ENCODE measurements at regions not wholly inside any gene's neighbourhood (a gene's known extent, or its start where the extent isn't known, plus 50 kb on each side); places are given as distances from the start of the nearest gene placed in this dataset.
"Not testable (repeated sequence)": the region's sequence is repeated elsewhere in the genome, so short reads cannot be mapped to it uniquely, and the experiment has no call there.

GRCh38 chr16:7278636-7279035 lies 54.0 kb upstream of the RBFOX1 start:
- DNase-seq, result no peak

- DNase-seq, result no peak
Observed at GRCh38 chr16:7272567-7273158, 60.0 kb upstream of the RBFOX1 start.

- DNase-seq, result peak; percentile 1
Observed at GRCh38 chr16:7271486-7271885, 61.2 kb upstream of the RBFOX1 start.

GRCh38 chr16:7270823-7271222 lies 61.8 kb upstream of the RBFOX1 start:
- DNase-seq, result no peak

GRCh38 chr16:7270006-7270405 lies 62.6 kb upstream of the RBFOX1 start:
- no peak for DNase-seq

GRCh38 chr16:7268182-7268581 lies 64.5 kb upstream of the RBFOX1 start:
- peak; percentile 24 for DNase-seq

GRCh38 chr16:7257016-7257415 lies 75.6 kb upstream of the RBFOX1 start:
- no peak for DNase-seq

- DNase-seq, result no peak
Observed at GRCh38 chr16:7246578-7246977, 86.1 kb upstream of the RBFOX1 start.

GRCh38 chr16:7239547-7239946 lies 93.1 kb upstream of the RBFOX1 start:
- DNase-seq, result no peak

GRCh38 chr16:7236824-7237410 lies 95.7 kb upstream of the RBFOX1 start:
- no peak for DNase-seq

GRCh38 chr16:7233975-7234374 lies 98.7 kb upstream of the RBFOX1 start:
- DNase-seq, result no peak

- DNase-seq, result no peak
Observed at GRCh38 chr16:7231762-7232161, 100.9 kb upstream of the RBFOX1 start.

GRCh38 chr16:7229433-7230218 lies 103.0 kb upstream of the RBFOX1 start:
- DNase-seq, result not testable (repeated sequence)

- DNase-seq, result no peak
Observed at GRCh38 chr16:7227229-7227721, 105.4 kb upstream of the RBFOX1 start.

- DNase-seq, result no peak
Observed at GRCh38 chr16:7221157-7221556, 111.5 kb upstream of the RBFOX1 start.

GRCh38 chr16:7218936-7219335 lies 113.7 kb upstream of the RBFOX1 start:
- DNase-seq, result no peak

GRCh38 chr16:7217797-7218196 lies 114.8 kb upstream of the RBFOX1 start:
- DNase-seq, result no peak

GRCh38 chr16:7216719-7217118 lies 115.9 kb upstream of the RBFOX1 start:
- no peak for DNase-seq

- DNase-seq, result no peak
Observed at GRCh38 chr16:7211781-7212180, 120.9 kb upstream of the RBFOX1 start.

- no peak for DNase-seq
Observed at GRCh38 chr16:7209598-7209997, 123.0 kb upstream of the RBFOX1 start.

- DNase-seq, result no peak
Observed at GRCh38 chr16:7206469-7206868, 126.2 kb upstream of the RBFOX1 start.

- no peak for DNase-seq
Observed at GRCh38 chr16:7200320-7200719, 132.3 kb upstream of the RBFOX1 start.

GRCh38 chr16:7185689-7186088 lies 147.0 kb upstream of the RBFOX1 start:
- no peak for DNase-seq

- no peak for DNase-seq
Observed at GRCh38 chr16:7185165-7185564, 147.5 kb upstream of the RBFOX1 start.
